ENCODE measurements at regions not wholly inside any gene's neighbourhood (a gene's known extent, or its start where the extent isn't known, plus 50 kb on each side); places are given as distances from the start of the nearest gene placed in this dataset.
A peak's percentile ranks its signal among the peaks of the same experiment; 100 is the strongest.
"Not testable (repeated sequence)": the region's sequence is repeated elsewhere in the genome, so short reads cannot be mapped to it uniquely, and the experiment has no call there.

DNA sequence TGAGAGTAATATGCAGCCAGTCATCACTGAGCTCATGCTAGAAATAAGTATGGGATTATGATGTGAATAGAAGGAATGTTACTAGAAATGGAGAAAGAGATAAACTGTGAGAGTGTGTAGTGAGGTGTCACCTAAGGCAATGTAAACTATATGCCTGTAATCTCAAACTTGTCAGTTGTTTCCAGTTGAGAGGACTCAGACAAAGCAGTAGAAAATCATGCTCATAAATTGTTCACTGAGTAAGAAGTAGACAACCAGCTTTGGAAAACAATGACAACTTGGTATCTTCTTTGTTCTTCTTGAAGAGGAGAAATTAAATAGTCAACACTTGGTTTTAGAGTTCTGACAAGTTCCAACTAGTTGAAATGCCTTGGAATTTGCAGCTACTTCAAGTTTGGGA, 148.5 kb upstream of the OR4E1 start:
- DNase-seq (ENCODE audit: low spot score), result no peak

DNA sequence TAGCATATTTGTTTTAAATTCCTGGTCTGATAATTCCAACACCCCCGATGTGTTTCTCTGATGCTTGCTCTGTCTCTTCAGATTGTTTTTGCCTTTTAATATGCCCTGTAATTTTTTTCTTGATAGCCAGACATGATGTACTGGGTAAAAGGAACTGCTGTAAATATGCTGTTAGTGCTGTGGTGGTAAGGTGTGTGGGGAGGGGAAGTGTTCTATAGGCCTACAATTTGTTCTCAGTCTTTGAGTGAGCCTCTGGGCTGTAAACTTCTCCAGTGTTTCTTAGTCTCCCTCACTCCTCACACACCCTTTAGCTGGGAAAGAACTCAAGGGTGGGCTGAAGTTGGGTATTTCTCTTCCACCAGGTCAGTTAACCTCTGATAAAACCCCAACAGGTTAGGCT, 147.0 kb upstream of the OR4E1 start:
- DNase-seq (ENCODE audit: low spot score), result no peak

DNA sequence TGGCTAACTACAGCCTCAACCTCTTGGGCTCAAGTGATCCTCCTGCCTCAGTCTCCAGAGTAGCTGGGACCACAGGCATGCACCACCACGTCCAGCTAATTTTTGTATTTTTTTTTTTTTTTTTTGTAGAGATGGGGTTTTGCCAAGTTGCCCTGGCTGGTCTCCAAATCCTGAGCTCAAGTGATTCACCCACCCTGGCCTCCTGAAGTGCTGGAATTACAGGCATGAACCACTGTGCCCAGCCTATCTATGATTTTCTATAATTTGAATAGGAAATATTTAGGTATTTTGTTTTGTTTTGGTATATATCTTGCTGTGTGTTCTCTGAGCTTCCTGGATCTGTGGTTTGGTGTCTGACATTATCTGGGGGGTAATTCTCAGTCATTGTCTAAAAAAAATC, 146.3 kb upstream of the OR4E1 start:
- DNase-seq (ENCODE audit: low spot score), result not testable (repeated sequence)

DNA sequence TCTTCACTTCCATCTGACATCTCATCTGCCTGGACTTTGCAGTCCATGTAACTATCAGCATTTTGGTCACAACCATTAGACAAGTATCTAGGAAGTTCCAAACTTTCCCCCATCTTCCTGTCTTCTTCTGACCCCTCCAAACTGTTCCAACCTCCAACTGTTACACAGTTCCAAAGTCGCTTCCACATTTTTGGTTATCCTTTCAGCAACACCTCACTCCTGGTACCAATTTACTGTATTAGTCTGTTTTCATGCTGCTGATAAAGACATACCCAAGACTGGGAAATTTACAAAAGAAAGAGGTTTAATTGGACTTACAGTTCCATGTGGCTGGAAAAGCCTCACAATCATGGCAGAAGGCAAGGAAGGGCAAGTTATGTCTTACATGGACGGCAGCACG, 143.4 kb upstream of the OR4E1 start:
- DNase-seq (ENCODE audit: low spot score), result not testable (repeated sequence)

DNA sequence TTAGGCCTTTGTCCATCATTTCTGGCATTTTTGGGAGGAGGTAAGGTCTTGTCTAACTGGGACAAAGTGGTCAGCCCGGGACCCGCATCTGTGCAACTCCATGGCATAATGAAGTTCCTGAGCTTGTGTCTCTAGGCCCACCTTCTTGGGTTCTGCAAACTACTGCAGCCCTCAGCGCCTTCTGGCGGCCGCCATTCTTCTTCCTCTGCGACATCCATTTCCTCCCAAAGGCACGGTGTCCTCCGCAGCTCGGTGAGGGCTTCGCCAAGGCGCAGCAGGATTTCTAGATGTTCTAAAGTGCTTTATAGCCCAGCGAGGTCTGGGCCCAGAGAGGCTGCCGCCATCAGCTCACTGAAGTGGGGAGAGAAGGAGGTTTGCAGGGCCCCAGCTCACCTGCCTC, 134.4 kb upstream of the OR4E1 start:
- DNase-seq (ENCODE audit: low spot score), result no peak

DNA sequence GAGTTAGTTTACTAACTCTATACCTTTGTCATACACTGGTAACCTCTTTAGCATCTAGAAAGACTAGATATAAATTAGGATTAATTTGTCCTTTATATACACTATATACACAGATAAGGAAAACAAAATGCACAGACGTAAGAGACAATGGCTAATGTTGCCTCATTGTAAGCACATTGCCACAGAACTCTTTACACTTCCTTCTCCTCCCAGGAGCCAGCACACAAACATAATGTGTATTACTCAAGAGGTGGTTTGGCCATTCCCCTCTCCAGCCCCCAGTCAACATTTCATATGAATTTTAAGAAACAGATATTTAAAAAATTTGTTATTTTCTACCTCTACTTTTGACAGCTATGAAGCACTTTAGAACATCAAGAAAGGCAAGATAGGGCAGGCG, 131.4 kb upstream of the OR4E1 start:
- no peak for DNase-seq (ENCODE audit: low spot score)

DNA sequence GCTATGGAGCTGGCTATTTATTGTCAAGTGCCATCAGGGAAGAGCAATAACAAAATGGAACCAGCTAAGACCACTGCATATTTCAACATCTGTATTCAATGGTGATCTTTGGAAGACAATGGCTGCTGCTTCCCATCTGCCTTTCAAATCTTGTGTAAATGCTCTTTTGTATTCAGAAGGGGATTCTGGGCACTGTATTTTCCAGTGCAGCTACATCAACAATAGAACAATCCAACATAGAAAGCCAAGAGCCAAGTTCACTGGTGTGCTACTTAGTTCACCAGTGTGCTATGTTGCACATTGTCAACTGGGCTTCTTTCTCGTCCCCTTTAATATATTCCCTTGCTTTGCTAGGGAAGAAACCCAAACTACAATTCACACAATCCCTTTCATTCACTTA, 128.8 kb upstream of the OR4E1 start:
- peak; percentile 90 for DNase-seq (ENCODE audit: low spot score)

DNA sequence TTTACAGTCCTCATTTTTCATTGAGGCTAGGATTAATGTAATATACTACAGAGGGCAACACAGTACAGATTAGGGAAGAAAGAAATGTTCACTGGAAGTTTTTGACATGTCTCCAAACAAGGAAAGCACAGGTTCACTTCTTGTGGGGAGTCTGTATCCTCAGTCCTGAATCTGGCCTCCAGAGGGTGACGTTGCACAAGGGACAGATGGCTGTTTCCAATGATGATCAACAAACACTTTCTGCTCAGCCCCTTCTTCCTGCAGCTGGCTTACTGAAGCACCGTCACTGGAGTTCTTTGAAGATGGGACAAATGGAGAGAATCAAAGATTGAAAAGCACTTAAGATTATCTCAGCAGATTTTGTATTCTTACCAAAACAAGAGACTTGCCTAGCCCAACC, 123.3 kb upstream of the OR4E1 start:
- peak; percentile 15 for DNase-seq (ENCODE audit: low spot score)

DNA sequence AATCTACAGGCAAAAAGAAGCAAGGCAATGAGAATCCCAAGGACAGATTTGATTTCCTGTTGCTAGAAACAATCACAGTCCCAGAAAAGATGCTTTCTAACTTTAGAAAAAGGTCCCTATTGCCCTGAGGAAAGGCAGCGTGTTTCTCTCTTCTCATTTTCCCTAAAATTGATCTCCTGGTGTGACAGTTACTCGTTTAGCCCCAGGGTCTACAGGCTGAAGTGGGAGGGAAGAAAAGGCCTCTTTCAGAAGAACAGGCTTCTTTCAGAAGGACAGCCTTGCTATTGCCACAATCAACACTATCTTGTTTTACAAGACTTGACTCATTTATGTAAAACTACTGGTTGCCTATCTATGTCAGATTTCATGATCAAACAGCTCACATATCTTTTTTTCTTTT, 121.8 kb upstream of the OR4E1 start:
- no peak for DNase-seq (ENCODE audit: low spot score)

DNA sequence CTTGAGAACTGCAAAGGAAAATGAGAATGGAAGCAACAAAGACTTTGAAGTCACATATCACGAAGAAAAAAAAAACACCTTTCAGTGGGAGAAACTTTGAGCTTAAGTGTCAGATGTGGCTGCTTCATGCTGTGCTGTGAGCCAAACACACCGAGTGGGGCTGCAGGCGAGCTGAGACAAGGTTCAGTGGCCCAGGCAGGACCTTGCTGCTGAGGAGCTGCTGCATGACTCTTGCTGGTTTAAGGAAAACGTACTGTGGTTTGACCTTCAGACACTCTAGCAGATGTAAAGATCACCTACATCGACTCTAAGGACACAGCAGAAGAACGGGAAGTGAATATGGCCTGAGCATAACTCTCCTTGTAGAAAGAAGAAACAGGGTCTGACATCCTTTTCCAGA, 118.1 kb upstream of the OR4E1 start:
- DNase-seq (ENCODE audit: low spot score), result no peak

DNA sequence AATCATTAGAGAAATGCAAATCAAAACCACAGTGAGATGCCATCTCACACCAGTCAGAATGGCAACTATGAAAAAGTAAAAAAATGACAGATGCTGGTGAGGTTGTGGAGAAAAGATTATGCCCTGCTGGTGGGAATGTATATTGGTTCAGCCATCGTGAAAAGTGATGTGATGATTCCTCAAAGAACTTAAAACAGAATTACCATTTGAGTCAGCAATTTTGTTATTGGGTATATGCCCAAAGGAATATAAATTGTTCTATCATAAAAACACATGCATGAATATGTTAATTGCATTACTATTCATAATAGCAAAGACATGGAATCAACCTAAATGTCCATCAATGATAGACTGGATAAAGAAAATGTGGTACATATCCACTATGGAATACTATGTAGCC, 115.1 kb upstream of the OR4E1 start:
- not testable (repeated sequence) for DNase-seq (ENCODE audit: low spot score)

DNA sequence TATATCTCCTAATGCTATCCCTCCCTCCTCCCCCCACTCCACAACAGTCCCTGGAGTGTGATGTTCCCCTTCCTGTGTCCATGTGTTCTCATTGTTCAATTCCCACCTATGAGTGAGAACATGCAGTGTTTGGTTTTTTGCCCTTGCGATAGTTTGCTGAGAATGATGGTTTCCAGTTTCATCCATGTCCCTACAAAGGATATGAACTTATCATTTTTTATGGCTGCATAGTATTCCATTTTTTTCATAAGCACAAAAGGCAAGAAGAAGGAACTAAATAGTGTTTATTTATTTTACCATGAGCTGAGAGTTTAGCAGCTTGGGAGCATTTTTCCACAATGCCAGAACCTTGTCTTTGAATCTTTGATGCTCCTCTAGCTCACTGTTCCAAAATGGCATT, 113.6 kb upstream of the OR4E1 start:
- DNase-seq (ENCODE audit: low spot score), result not testable (repeated sequence)

DNA sequence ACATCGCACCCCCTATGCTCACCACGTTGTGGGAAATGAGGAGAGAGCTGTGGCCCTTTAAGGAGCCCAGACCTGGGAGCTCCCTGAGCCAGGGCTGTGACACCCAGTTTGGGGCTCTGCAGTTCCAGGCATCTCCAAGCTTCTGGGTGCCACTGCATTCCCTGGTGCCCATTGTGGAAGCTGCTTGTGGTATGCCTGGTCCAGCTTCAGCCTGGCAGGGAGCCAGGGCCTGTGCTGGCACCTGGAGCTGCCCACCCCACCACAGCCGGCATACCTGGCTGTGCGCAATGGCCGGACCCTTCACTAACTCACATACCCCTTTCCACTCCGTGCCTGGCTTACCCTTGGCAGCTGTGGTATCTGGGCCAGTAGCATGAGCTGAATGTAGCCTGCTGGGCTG, 107.9 kb upstream of the OR4E1 start:
- DNase-seq (ENCODE audit: low spot score), result no peak

DNA sequence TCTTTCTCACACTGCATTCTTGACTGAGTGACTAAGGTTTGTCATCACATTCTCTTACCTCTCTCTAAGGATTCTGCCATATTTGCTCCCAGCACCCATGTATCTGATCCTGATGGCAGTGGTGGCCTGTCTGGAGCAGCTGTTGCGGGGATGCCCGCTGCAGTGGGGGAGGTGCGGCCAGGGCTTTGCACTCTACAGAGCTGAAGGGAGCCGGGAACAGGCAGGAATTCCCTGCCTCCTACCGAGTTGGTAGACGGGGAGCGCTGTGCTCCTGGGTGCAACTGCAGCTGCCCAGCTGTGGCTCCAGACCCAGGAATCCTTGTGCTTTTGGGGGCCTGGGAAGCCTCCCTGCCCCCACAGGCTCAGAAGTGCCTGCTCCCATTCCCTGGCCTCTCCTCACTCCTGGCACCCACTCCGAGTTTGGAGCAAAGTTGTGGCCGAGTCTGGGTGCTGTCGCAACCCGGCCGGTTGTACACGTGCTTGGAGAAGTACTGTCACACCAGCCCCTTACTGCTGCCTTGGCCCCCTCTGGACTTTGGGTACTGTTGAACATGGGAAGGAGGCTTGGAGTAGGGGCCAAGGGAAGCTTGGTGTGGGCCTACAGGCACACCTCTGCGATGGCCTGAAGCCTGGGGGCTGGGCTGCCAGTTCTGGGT, 106.9 kb upstream of the OR4E1 start:
- no peak for DNase-seq (ENCODE audit: low spot score)

DNA sequence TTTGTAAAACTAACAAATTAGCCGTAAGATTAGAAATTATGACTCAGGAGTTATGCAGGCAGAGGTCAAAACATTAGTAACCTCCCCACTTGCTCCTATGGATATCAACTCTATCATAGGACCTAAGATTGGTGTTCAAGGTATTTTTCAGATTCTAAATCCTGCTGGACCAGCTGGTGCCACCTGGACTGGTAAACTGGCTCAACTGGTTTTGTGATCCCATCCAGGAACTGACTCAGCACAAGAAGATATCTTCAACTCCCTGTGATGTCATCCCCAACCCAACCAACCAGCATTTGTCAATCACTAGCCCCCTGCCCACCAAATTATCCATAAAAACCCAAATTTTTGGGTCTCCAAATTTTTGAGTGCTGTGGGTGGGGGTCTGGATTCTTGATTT, 98.1 kb upstream of the OR4E1 start:
- DNase-seq (ENCODE audit: low spot score), result no peak

DNA sequence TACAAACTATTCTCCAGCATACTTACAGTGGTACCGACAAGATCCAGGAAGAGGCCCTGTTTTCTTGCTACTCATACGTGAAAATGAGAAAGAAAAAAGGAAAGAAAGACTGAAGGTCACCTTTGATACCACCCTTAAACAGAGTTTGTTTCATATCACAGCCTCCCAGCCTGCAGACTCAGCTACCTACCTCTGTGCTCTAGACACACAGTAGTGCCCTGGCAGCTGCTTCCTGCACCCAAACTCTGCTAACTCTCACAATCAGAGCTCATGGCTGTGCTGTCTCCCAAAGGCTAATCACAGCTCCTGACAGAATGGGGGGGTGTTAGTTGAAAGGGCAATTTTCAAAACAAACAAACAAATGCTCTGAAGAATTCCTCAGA, 95.2 kb upstream of the OR4E1 start:
- no peak for DNase-seq (ENCODE audit: low spot score)

DNA sequence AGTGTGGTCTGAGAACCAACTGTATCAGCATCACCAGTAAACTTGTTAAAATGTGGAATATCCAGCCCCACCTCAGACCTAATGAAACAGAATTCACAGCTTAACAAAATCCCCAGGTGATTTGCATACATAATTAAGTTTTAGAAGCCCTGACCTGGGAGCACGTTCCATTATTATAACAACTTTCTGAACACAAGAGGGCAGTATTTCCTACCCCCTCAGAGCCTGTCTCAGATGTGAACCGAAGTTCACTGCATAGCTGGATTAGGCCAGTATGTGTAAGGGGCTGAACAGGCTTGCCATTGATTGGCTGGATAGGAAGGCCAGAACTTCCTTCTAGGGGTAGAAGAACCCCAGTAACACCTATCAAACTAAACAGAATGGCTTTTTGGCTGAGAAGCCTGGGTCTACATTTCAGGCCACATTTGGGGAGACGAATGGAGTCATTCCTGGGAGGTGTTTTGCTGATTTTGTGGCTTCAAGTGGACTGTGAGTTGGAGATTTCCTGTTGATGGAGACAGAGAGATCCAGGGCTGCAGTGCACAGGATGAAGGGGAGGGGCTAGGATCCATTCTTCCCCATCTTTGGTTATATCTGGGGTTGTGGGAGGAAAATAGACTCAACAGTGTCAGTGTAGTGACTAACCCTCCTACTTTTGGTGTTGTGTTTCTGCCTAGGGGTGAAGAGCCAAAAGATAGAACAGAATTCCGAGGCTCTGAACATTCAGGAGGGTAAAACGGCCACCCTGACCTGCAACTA, 94.7 kb upstream of the OR4E1 start:
- DNase-seq (ENCODE audit: low spot score), result peak; percentile 37

DNA sequence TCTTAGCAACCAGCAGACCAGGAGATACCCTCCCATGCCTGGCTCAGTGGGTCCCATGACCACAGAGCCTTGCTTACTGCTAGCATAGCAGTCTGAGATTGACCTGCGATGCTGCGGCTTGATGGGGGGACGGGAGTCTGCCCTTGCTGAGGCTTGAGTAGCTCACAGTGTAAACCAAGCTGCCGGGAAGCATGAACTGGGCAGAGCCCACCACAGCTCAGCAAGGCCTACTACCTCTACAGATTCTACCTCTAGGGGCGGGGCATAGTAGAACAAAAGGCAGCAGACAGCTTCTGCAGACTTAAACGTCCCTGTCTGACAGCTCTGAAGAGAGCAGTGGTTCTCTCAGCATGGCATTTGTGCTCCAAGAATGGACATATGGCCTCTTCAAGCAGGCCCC, 86.7 kb upstream of the OR4E1 start:
- not testable (repeated sequence) for DNase-seq (ENCODE audit: low spot score)

DNA sequence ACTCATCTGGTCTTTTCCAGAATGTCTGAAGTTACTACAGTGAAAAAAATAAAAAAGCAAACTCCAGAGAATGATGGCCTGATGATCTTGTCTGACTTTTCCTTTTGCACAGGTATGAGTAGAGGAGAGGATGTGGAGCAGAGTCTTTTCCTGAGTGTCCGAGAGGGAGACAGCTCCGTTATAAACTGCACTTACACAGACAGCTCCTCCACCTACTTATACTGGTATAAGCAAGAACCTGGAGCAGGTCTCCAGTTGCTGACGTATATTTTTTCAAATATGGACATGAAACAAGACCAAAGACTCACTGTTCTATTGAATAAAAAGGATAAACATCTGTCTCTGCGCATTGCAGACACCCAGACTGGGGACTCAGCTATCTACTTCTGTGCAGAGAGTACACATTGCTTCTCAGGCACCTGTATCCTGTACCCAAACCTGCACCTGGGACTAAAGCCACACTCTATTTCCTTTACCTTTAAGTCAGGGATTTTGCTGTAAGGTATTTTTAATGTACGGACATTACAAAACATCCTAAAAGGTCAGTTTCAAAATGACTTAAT, 75.8 kb upstream of the OR4E1 start:
- DNase-seq (ENCODE audit: low spot score), result no peak

DNA sequence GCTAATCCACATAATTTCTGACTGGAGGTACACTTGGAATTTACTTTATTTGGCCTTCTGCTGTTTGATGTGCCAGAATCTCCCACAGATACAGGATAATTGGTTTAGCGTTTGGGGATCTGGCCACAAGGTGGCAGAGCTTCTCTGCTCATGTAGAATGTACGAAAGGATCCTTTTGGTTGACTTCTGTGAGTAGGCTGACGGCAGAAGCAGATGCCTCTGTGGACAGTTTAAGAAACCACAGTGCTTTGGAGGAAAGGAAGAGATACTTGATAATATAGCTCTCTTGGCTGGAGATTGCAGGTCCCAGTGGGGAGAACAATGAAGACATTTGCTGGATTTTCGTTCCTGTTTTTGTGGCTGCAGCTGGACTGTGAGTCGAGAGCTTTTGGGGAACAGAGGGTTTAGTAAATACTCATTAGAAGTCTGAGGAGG, 75.3 kb upstream of the OR4E1 start:
- DNase-seq (ENCODE audit: low spot score), result peak; percentile 79

DNA sequence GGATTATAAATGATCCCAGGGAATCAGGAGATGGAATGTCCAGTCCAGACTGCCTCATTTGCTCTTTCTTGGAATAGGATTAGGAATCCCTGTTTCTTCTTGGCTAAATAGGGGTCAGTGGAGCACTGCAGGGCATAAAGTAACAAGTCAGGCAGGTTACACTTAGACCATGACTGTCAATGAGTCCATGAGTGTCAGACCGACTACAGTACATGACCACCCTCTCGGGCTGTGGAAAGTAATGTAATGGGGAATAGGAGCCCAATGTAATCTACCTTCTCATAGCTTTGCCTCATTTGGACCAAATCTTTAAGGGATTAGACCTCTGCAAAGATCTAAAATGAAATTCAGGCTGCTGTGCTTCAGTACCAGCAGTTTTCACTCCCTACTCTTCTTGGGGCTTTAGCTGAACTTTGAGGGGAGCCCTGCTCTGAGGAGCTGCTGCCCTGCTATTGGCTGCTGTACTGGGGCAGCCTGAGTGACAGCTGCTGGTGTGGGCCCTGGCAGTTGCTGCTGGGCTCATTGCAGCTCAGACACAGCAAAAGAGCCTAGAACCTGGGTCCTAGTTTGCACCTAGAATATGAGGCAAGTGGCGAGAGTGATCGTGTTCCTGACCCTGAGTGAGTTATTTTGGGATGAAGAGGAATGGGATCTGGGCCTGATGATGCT, 62.2 kb upstream of the OR4E1 start:
- no peak for DNase-seq (ENCODE audit: low spot score)

DNA sequence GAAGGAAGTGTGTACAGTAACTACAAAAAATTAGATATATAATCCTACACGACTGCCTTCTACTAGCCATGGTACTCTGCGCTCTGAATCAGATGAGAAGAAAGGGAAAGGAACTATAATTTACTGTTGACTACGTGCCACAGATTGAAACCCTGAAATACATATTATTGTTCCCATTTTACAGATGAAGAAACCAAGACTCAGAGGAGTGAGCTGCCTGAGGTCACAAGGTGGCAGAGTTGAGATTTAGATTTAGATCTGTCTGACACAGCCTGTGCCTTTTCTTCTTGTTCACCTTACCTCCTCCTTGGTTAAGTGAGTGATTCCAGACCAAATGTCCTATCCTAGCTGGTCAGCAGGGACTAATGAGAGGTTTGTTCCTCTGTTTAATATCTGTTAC, 61.6 kb upstream of the OR4E1 start:
- DNase-seq (ENCODE audit: low spot score), result no peak

DNA sequence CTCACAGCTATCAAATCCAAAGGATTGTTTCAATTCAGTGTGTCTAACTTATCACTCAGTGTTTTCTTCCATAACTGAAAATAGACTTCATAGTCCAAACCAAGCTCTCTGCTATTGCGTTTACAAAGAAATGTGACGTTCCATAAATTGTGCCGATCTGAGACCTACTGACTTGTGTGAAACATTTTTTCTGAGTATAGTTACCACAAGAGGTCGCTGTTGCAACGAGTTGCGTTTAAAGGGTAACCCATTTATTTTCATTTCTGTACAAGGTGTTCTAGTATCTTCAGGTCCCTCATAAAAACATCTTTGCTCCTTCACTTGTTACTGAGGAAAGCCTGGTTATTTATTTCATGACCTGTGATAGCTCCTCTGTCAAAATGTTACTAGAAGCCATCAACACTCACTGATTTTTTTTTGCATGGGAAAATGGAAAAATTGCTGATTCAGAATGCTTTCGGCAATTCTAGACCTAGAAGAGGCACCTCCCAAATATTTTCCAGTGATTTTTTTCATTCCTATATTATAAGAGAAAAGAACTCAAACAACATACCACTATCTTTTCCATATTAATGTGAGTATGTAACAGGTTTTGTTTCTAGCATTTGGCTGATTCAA, 60.9 kb upstream of the OR4E1 start:
- DNase-seq (ENCODE audit: low spot score), result peak; percentile 79

Measured in pons (tissue), 1 donor.